ENCODE measurements at regions not wholly inside any gene's neighbourhood (a gene's known extent, or its start where the extent isn't known, plus 50 kb on each side); places are given as distances from the start of the nearest gene placed in this dataset.

GRCh38 chr2:18276583-18277075 is 283.8 kb downstream of the RDH14 start:
- no peak for TF ChIP-seq CTCF (IDR thresholded peaks at IDR 0.05)
- no peak for TF ChIP-seq POLR2A (IDR thresholded peaks at IDR 0.05)
- no peaks in the 10 kb centered on the region for H3K4me1 ChIP-seq
- no peaks in the 10 kb centered on the region for H3K9me3 ChIP-seq
- H3K4me3 ChIP-seq (replicated peaks in 1 of 3) = no peak overlapping the region
- no peaks in the 10 kb centered on the region for H3K36me3 ChIP-seq
- DNase-seq = no peak
- 73 to 78% methylated on average over 4 of the region's 4 CpGs for WGBS, 2 donors
- no peak overlapping the region for H3K27ac ChIP-seq
- H3K27me3 ChIP-seq = no peaks in the 10 kb centered on the region
- intact Hi-C loops (cut with DNase I) = no loop called here

GRCh38 chr2:18273205-18273604 is 287.2 kb downstream of the RDH14 start:
- intact Hi-C loops (cut with DNase I) = no loop called here
- no peak overlapping the region for H3K27ac ChIP-seq
- no peak for TF ChIP-seq CTCF (IDR thresholded peaks at IDR 0.05)
- TF ChIP-seq POLR2A (IDR thresholded peaks at IDR 0.05) = no peak
- no peak overlapping the region for H3K4me3 ChIP-seq (replicated peaks in 1 of 3)
- no peak for DNase-seq
- no peaks in the 10 kb centered on the region for H3K9me3 ChIP-seq
- H3K36me3 ChIP-seq = no peaks in the 10 kb centered on the region
- H3K4me1 ChIP-seq = no peaks in the 10 kb centered on the region
- no peaks in the 10 kb centered on the region for H3K27me3 ChIP-seq

- H3K4me1 ChIP-seq = no peaks in the 10 kb centered on the region
- H3K9me3 ChIP-seq = no peaks in the 10 kb centered on the region
- no peaks in the 10 kb centered on the region for H3K27me3 ChIP-seq
- no peak overlapping the region for H3K27ac ChIP-seq
- H3K4me3 ChIP-seq (replicated peaks in 1 of 3) = no peak overlapping the region
- 89 to 95% methylated on average over 4 of the region's 10 CpGs for WGBS, 2 donors
- intact Hi-C loops (cut with DNase I) = no loop called here
- no peaks in the 10 kb centered on the region for H3K36me3 ChIP-seq
- no peak for DNase-seq
- TF ChIP-seq CTCF (IDR thresholded peaks at IDR 0.05) = no peak
- no peak for TF ChIP-seq POLR2A (IDR thresholded peaks at IDR 0.05)
These were observed 288.3 kb downstream of the RDH14 start for GRCh38 chr2:18272148-18272494.

GRCh38 chr2:18271370-18272147 is 288.9 kb downstream of the RDH14 start:
- TF ChIP-seq POLR2A (IDR thresholded peaks at IDR 0.05) = no peak
- TF ChIP-seq CTCF (IDR thresholded peaks at IDR 0.05) = no peak
- no peak overlapping the region for H3K4me3 ChIP-seq (replicated peaks in 1 of 3)
- DNase-seq = no peak
- no peaks in the 10 kb centered on the region for H3K9me3 ChIP-seq
- no peak overlapping the region for H3K27ac ChIP-seq
- H3K4me1 ChIP-seq = no peaks in the 10 kb centered on the region
- WGBS, 2 donors = 86 to 90% methylated on average over 6 to 10 of the region's 17 CpGs
- no peaks in the 10 kb centered on the region for H3K36me3 ChIP-seq
- intact Hi-C loops (cut with DNase I) = no loop called here
- no peaks in the 10 kb centered on the region for H3K27me3 ChIP-seq

GRCh38 chr2:18268400-18268799 is 292.1 kb downstream of the RDH14 start:
- no peak for TF ChIP-seq POLR2A (IDR thresholded peaks at IDR 0.05)
- no peak for TF ChIP-seq CTCF (IDR thresholded peaks at IDR 0.05)
- DNase-seq = no peak

More at GRCh38 chr2:18268400-18268799, 292.1 kb downstream of the RDH14 start:
- no peaks in the 10 kb centered on the region for H3K36me3 ChIP-seq
- intact Hi-C loops (cut with DNase I) = no loop called here
- WGBS, 2 donors = 79 to 81% methylated on average over 3 of the region's 3 CpGs
- H3K9me3 ChIP-seq = no peaks in the 10 kb centered on the region
- H3K27me3 ChIP-seq = no peaks in the 10 kb centered on the region
- no peak overlapping the region for H3K4me3 ChIP-seq (replicated peaks in 1 of 3)
- H3K4me1 ChIP-seq = no peaks in the 10 kb centered on the region
- H3K27ac ChIP-seq = no peak overlapping the region
